Smooth muscle cell (in vitro differentiated cells): ENCODE measurements at regions not wholly inside any gene's neighbourhood (a gene's known extent, or its start where the extent isn't known, plus 50 kb on each side); places are given as distances from the start of the nearest gene placed in this dataset.

Source experiments
- DNase-seq: peaks from one replicate; lab custom pipeline; 2025; ENCODE audit not compliant: unreplicated experiment; lab: John Stamatoyannopoulos, UW
- H2AFZ ChIP-seq: fragments of 200-600 bp; sonication (generic); 2 replicates; pipeline ENCODE4 v1.6.0; 2016; ENCODE audit warnings: antibody characterized with exemption, low read depth, mild to moderate bottlenecking
- H3F3A ChIP-seq: fragments of 200-600 bp; sonication (generic); 2 replicates; pipeline ENCODE4 v1.6.0; 2017; ENCODE audit warnings: antibody characterized with exemption, low read depth
- H3K27ac ChIP-seq: fragments of 200-600 bp; sonication (generic); 2 replicates; pipeline ENCODE4 v1.5.1; 2016; ENCODE audit warnings: low read depth, mild to moderate bottlenecking
- H3K27me3 ChIP-seq: fragments of 200-600 bp; sonication (generic); 2 replicates; pipeline ENCODE4 v1.6.1; 2016; ENCODE audit warnings: low read depth, mild to moderate bottlenecking
- H3K36me3 ChIP-seq: fragments of 200-600 bp; sonication (generic); 2 replicates; pipeline ENCODE4 v1.5.1; 2016; ENCODE audit warnings: low read depth
- H3K4me1 ChIP-seq: fragments of 200-600 bp; sonication (generic); 2 replicates; pipeline ENCODE4 v1.5.1; 2016; ENCODE audit warnings: low read depth
- H3K4me2 ChIP-seq: fragments of 200-600 bp; sonication (generic); 2 replicates; pipeline ENCODE4 v1.6.0; 2016; ENCODE audit warnings: mild to moderate bottlenecking
- H3K4me3 ChIP-seq: fragments of 200-600 bp; sonication (generic); 2 replicates; pipeline ENCODE4 v1.5.1; 2016; ENCODE audit warnings: mild to moderate bottlenecking
- H3K79me2 ChIP-seq: fragments of 200-600 bp; sonication (generic); 2 replicates; pipeline ENCODE4 v1.6.0; 2016; ENCODE audit warnings: low read depth, mild to moderate bottlenecking
- H3K9ac ChIP-seq: fragments of 200-600 bp; sonication (generic); 2 replicates; pipeline ENCODE4 v1.6.0; 2016; ENCODE audit warnings: low read depth
- H3K9me3 ChIP-seq: fragments of 200-600 bp; sonication (generic); replicated peaks from 2 replicates; pipeline ENCODE4 v1.5.1; 2016; ENCODE audit warnings: low read depth
- H4K20me1 ChIP-seq: fragments of 200-600 bp; sonication (generic); 2 replicates; pipeline ENCODE4 v1.6.0; 2016; ENCODE audit warnings: low read depth
- WGBS: methylation state at CpG from one replicate; pipeline ENCODE4 v1.1.7; 2016; ENCODE audit warnings: low lambda C conversion rate; 5-methylcytosine and 5-hydroxymethylcytosine counted together
- TF ChIP-seq, protein P1 (sequence below): fragments of 200-600 bp; sonication (generic); IDR thresholded peaks from 2 replicates; pipeline ENCODE4 v1.5.1; 2017; ENCODE audit warnings: borderline replicate concordance, mild to moderate bottlenecking, antibody characterized with exemption; ENCODE audit not compliant: insufficient read depth, poor library complexity, severe bottlenecking

DNA sequence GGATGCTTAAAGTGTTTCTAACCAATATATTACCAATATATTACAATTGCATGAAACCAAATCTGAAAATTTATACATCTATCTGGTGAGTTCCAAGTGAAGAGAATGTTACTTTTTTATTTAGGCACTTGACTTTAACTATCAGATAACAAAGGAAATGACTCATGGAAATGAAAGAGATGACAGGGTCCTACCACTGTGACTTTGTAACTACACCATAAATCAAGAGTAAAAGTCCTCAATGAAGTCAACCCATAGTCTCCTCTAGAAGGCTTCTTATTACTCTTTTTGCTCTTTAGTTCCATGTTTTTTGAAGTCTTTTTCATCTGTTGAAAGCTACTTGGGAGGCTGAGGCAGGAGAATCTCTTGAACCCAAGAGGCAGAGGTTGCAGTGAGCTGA, 545.0 kb upstream of the PIK3C3 start:
- H3K4me2 ChIP-seq = no peak overlapping the region
- no peaks in the 10 kb centered on the region for H3K36me3 ChIP-seq
- H3K27ac ChIP-seq = no peak overlapping the region
- H3K9ac ChIP-seq = no peak overlapping the region
- H3K4me3 ChIP-seq = no peak overlapping the region
- H3K27me3 ChIP-seq = no peaks in the 10 kb centered on the region
- DNase-seq = no peak
- H3K79me2 ChIP-seq = no peaks in the 10 kb centered on the region
- no peaks in the 10 kb centered on the region for H4K20me1 ChIP-seq
- TF ChIP-seq, protein P1, sequence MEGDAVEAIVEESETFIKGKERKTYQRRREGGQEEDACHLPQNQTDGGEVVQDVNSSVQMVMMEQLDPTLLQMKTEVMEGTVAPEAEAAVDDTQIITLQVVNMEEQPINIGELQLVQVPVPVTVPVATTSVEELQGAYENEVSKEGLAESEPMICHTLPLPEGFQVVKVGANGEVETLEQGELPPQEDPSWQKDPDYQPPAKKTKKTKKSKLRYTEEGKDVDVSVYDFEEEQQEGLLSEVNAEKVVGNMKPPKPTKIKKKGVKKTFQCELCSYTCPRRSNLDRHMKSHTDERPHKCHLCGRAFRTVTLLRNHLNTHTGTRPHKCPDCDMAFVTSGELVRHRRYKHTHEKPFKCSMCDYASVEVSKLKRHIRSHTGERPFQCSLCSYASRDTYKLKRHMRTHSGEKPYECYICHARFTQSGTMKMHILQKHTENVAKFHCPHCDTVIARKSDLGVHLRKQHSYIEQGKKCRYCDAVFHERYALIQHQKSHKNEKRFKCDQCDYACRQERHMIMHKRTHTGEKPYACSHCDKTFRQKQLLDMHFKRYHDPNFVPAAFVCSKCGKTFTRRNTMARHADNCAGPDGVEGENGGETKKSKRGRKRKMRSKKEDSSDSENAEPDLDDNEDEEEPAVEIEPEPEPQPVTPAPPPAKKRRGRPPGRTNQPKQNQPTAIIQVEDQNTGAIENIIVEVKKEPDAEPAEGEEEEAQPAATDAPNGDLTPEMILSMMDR = no peak
- H3K9me3 ChIP-seq = no peaks in the 10 kb centered on the region
- no peaks in the 10 kb centered on the region for H3K4me1 ChIP-seq
- no peaks in the 10 kb centered on the region for H3F3A ChIP-seq
- no peak overlapping the region for H2AFZ ChIP-seq

DNA sequence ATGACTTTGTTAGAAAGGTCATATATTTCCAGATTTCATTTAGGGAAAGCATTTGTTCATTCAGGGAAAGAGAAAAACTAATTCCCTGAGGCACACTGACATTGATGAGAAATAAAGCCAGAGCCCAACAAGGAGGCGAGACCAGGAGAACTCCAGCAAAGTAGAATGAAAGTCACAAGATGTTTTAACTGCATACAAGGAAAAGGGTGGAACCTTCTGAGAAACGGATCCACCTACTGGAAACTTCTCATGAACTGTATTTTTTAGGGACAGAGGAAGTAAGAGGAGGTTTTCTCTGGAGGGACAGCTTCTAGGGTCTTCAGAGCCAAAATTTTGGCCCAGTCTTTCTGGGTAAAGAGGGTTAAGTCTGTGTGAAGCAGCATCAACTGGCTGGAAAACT, 548.2 kb upstream of the PIK3C3 start:
- WGBS = 83% methylated on average over 2 of the region's 2 CpGs

DNA sequence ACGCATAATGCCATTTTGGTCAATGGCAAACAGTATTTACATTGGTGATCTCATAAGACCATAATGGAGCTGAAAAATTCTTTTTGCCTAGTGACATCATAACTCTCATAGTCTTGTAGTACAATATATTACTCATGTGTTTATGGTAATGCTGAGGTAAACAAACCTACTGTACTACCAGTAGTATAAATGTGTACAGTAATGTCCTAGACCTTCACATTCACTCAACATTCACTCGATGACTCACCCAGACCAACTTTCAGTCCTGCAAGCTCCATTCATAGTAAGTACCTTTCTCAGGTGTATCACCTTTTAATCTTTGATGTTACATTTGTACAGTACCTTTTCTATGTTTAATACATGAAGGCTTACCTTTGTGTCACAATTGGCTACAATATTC, 558.2 kb upstream of the PIK3C3 start:
- Histone ChIP-seq H3K4me1 (no peaks in the 10 kb centered on the region), H3K9ac (no peak overlapping the region), H2AFZ (no peak overlapping the region), H3K79me2 (no peaks in the 10 kb centered on the region), H3K27me3 (no peaks in the 10 kb centered on the region), H3K4me3 (no peak overlapping the region), H3F3A (no peaks in the 10 kb centered on the region), H3K4me2 (no peak overlapping the region), H3K36me3 (no peaks in the 10 kb centered on the region), H4K20me1 (no peaks in the 10 kb centered on the region), H3K9me3 (no peaks in the 10 kb centered on the region), H3K27ac (no peak overlapping the region)
- DNase-seq = no peak
- WGBS = 97% methylated on average over 2 of the region's 2 CpGs
- TF ChIP-seq, protein P1 = no peak

More for the DNA sequence above, 548.2 kb upstream of the PIK3C3 start:
- no peak overlapping the region for H3K4me2 ChIP-seq
- no peaks in the 10 kb centered on the region for H3K27me3 ChIP-seq
- TF ChIP-seq, protein P1 = no peak
- no peak overlapping the region for H2AFZ ChIP-seq
- no peak overlapping the region for H3K4me3 ChIP-seq
- no peak overlapping the region for H3K27ac ChIP-seq
- H3K9ac ChIP-seq = no peak overlapping the region
- no peaks in the 10 kb centered on the region for H3F3A ChIP-seq
- H3K79me2 ChIP-seq = no peaks in the 10 kb centered on the region
- H3K4me1 ChIP-seq = no peaks in the 10 kb centered on the region
- DNase-seq = no peak
- H3K36me3 ChIP-seq = no peaks in the 10 kb centered on the region
- H4K20me1 ChIP-seq = no peaks in the 10 kb centered on the region
- H3K9me3 ChIP-seq = no peaks in the 10 kb centered on the region

DNA sequence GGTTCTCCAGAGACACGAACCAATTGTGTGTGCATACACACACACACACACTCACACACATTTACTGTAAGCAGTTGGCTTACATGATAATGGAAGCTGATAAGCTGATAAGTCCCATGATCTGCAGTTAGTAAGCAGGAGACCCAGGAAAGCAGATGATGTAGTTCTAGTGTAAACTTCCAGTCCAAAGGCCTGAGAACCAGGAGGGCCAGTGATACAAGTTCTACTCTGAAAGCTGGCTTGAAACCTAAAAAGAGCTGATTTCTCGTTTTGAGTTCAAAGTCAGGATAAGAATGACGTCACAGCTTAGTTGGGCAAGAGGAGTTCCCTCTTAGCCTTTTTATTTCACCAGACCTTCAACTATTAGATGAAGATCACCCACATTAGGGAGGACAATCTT, 558.8 kb upstream of the PIK3C3 start:
- Histone ChIP-seq H3K27me3 (no peaks in the 10 kb centered on the region), H3K4me1 (peaks cover 4% of the 10 kb centered on the region), H3K36me3 (no peaks in the 10 kb centered on the region), H3K9ac (no peak overlapping the region), H4K20me1 (no peaks in the 10 kb centered on the region), H3K4me3 (no peak overlapping the region), H2AFZ (no peak overlapping the region), H3K4me2 (no peak overlapping the region), H3K27ac (no peak overlapping the region), H3K79me2 (no peaks in the 10 kb centered on the region), H3K9me3 (no peaks in the 10 kb centered on the region), H3F3A (no peaks in the 10 kb centered on the region)
- WGBS = 54% methylated on average over 3 of the region's 3 CpGs
- TF ChIP-seq, protein P1 = no peak
- DNase-seq = no peak
